GM12864 (cell line): ENCODE measurements at regions not wholly inside any gene's neighbourhood (a gene's known extent, or its start where the extent isn't known, plus 50 kb on each side); places are given as distances from the start of the nearest gene placed in this dataset.

Source experiments
- DNase-seq: peaks from one replicate; pipeline ENCODE4 v3.0.0-alpha.2; 2011; ENCODE audit warnings: low read depth
- H3K4me3 ChIP-seq: 2 replicates; pipeline ENCODE4 v1.5.1; 2011; ENCODE audit warnings: mild to moderate bottlenecking, low read depth, low read length, control low read depth
- CTCF ChIP-seq: IDR thresholded peaks from 2 replicates; pipeline ENCODE4 v1.5.1; 2011; ENCODE audit warnings: low read depth, mild to moderate bottlenecking, moderate library complexity, low read length, control low read depth, inconsistent platforms; ENCODE audit errors: missing control alignments

GRCh38 chr11:103849366-103849765 is 187.1 kb upstream of the DDI1 start:
- TF ChIP-seq CTCF: no peak
- no peak overlapping the region for H3K4me3 ChIP-seq
- DNase-seq: no peak

- DNase-seq: no peak
- TF ChIP-seq CTCF: no peak
- no peak overlapping the region for H3K4me3 ChIP-seq
Observed at GRCh38 chr11:103850419-103851165, 185.8 kb upstream of the DDI1 start.

- DNase-seq: no peak
- TF ChIP-seq CTCF: no peak
- H3K4me3 ChIP-seq: no peak overlapping the region
Observed at GRCh38 chr11:103851166-103851651, 185.2 kb upstream of the DDI1 start.
